GM03348 (cell line): ENCODE measurements at regions not wholly inside any gene's neighbourhood (a gene's known extent, or its start where the extent isn't known, plus 50 kb on each side); places are given as distances from the start of the nearest gene placed in this dataset.

ENCODE experiments used
- DNase-seq: peaks from one replicate; pipeline ENCODE4 v3.0.0; 2012; ENCODE audit warnings: low spot score

GRCh38 chr3:78517965-78518364, 1249.8 kb downstream of the ROBO1 start:
- no peak for DNase-seq

DNA sequence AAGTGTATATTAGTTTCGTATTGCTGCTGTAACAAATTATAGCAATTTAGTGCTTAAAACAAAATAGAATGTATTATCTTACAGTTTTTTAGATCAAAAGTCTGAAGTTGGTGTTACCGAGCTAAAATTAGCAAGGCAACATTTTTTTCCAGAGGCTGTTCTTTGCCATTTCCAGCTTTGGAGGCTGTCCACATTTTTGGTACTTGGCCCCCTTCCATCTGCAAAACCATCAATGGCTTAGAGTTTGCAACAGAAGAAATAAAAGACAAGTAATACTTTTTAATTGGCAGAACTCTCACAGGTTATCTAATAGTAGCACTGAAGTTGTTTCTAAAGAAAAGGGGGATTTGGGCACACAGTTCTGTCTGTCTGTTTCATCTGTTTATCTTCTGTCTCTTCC, 1248.5 kb downstream of the ROBO1 start:
- DNase-seq, result no peak

DNA sequence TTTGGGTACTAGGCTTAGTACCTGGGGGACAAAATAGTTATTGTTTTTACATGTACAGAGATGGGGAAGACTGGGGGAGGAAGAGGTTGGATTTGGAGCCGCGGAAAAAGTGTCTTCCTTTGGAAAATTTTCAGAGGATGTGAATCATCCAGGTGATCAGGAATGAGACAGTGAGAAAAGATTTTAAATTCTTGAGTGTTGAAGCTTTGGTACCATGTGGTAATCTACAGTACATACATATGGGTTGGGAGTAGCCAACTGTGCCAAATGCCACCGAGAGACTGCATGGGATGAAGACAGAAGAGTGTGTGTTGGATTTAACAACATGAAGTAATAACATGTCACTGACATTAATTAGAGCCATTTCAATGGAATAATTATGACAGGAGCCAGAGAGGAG, 1238.2 kb downstream of the ROBO1 start:
- no peak for DNase-seq

DNA sequence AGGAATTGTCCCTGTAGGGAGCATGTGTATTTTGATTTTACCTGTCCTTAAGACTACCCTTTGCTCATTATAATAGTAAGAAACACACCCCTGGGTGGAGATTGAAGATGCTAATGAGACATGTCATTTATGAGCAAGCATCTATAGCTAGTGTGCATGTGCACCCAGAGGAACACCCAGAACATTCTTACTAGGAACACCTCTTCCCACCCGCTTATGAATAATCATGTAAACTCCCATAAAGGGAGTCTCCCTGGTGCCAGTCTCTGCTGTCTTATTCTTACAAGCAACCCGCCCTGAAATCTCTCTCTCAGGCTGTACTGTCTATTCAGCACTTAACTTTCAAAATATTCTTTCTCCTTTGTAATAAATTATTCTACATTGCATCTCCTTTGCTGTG, 1227.3 kb downstream of the ROBO1 start:
- DNase-seq, result no peak

- DNase-seq, result no peak
Measured at GRCh38 chr3:78545827-78546226, 1222.0 kb downstream of the ROBO1 start.
